B cell (primary cell): ENCODE measurements at regions not wholly inside any gene's neighbourhood (a gene's known extent, or its start where the extent isn't known, plus 50 kb on each side); places are given as distances from the start of the nearest gene placed in this dataset.

Source experiments
- ATAC-seq: fragments of 200-7000 bp; cut with Tn5 transposase; one replicate; pipeline ENCODE4 v1.10.0; 2021; ENCODE audit warnings: low read depth, mild to moderate bottlenecking, moderate number of reproducible peaks, moderate library complexity
- CTCF ChIA-PET: fragments of 350-600 bp; sonication (Branson Sonifier 250); formaldehyde crosslinking; loops from one replicate; lab custom pipeline; 2021; ENCODE audit warnings: antibody characterized with exemption, inconsistent platforms; lab: Charles Lee
- POLR2A ChIA-PET: fragments of 350-600 bp; sonication (Branson Sonifier 250); formaldehyde crosslinking; loops from one replicate; lab custom pipeline; 2021; ENCODE audit warnings: antibody characterized with exemption; lab: Charles Lee
- DNase-seq: peaks from one replicate; pipeline ENCODE4 v3.0.0; 2013
- H2AFZ ChIP-seq: 2 replicates; pipeline ENCODE4 v1.6.1; 2012; ENCODE audit warnings: mild to moderate bottlenecking, low read depth, low read length; ENCODE audit not compliant: insufficient read depth, poor library complexity, severe bottlenecking
- H3K27ac ChIP-seq, 2 donors: 1 replicate in 1 of 2; 2 replicates in 1 of 2; pipeline ENCODE4 v1.5.1; 2012 to 2013; ENCODE audit warnings: low read length in 2 of 2, mild to moderate bottlenecking in 2 of 2, moderate library complexity in 1 of 2
- H3K27me3 ChIP-seq, 4 experiments: fragments of 200-600 bp in 1 of 4; sonication (generic) in 1 of 4; replicated peaks in 1 of 4; 1 replicate in 2 of 4; 2 replicates in 2 of 4; pipeline versions ENCODE4 v1.6.1 to v1.7.0; 2013 to 2016; ENCODE audit warnings: low read length in 3 of 4, mild to moderate bottlenecking in 2 of 4, mixed read lengths in 1 of 4, moderate library complexity in 1 of 4; ENCODE audit not compliant: insufficient read depth in 4 of 4, control insufficient read depth in 3 of 4; ENCODE audit errors: control extremely low read depth in 1 of 4
- H3K36me3 ChIP-seq, 2 experiments: replicated peaks in 1 of 2; 1 replicate in 1 of 2; 2 replicates in 1 of 2; pipeline versions ENCODE4 v1.6.1 to v1.7.1; 2013; ENCODE audit warnings: low read length in 1 of 2; ENCODE audit not compliant: insufficient read depth in 2 of 2, control insufficient read depth in 1 of 2; ENCODE audit errors: control extremely low read depth in 1 of 2, extremely low read depth in 1 of 2
- H3K4me1 ChIP-seq, 2 donors: fragments of 200-600 bp in 1 of 2; sonication (generic) in 1 of 2; 1 replicate in 1 of 2; 2 replicates in 1 of 2; pipeline versions ENCODE4 v1.5.1 to v1.6.1; 2013 to 2017; ENCODE audit warnings: low read length in 2 of 2; ENCODE audit not compliant: control insufficient read depth in 2 of 2, insufficient read depth in 2 of 2
- H3K4me2 ChIP-seq: replicated peaks from 2 replicates; pipeline ENCODE3; 2012; ENCODE audit warnings: mild to moderate bottlenecking, low read depth, low read length; ENCODE audit not compliant: poor library complexity, severe bottlenecking
- H3K4me3 ChIP-seq, 5 experiments: fragments of 200-600 bp in 1 of 5; sonication (generic) in 1 of 5; 1 replicate in 3 of 5; 2 replicates in 2 of 5; pipeline versions ENCODE4 v1.5.1 to v1.7.0; 2011 to 2016; ENCODE audit warnings: low read length in 4 of 5, mild to moderate bottlenecking in 4 of 5, low read depth in 2 of 5, control low read depth in 1 of 5, moderate library complexity in 1 of 5; ENCODE audit not compliant: insufficient read depth in 1 of 5; ENCODE audit errors: control extremely low read depth in 1 of 5, extremely low read depth in 1 of 5
- H3K79me2 ChIP-seq: fragments of 200-600 bp; sonication (generic); one replicate; pipeline ENCODE4 v1.6.0; 2016; ENCODE audit warnings: low read length; ENCODE audit not compliant: control insufficient read depth, insufficient read depth
- H3K9ac ChIP-seq: fragments of 200-600 bp; sonication (generic); 2 replicates; pipeline ENCODE4 v1.6.1; 2017; ENCODE audit warnings: mild to moderate bottlenecking, low read length, moderate library complexity
- H3K9me3 ChIP-seq, 3 donors: one replicate each; pipeline versions ENCODE4 v1.6.1 to v1.7.1; 2013; ENCODE audit warnings: low read length in 2 of 3; ENCODE audit not compliant: control insufficient read depth in 2 of 3, insufficient read depth in 1 of 3; ENCODE audit errors: control extremely low read depth in 1 of 3
- H4K20me1 ChIP-seq: 2 replicates; pipeline ENCODE4 v1.6.0; 2012; ENCODE audit warnings: mild to moderate bottlenecking, low read length; ENCODE audit not compliant: insufficient read depth, control insufficient read depth, poor library complexity, severe bottlenecking
- H3K27ac Mint-ChIP-seq: one replicate; pipeline ENCODE4 v1.8.0; 2021; ENCODE audit warnings: mixed read lengths
- H3K27me3 Mint-ChIP-seq: one replicate; pipeline ENCODE4 v1.8.0; 2021; ENCODE audit warnings: mixed read lengths
- H3K4me1 Mint-ChIP-seq: one replicate; pipeline ENCODE4 v1.8.0; 2021; ENCODE audit warnings: mixed read lengths
- H3K4me3 Mint-ChIP-seq: one replicate; pipeline ENCODE4 v1.8.0; 2021; ENCODE audit warnings: mixed read lengths
- H3K9me3 Mint-ChIP-seq: one replicate; pipeline ENCODE4 v1.8.0; 2022; ENCODE audit warnings: mixed read lengths; ENCODE audit not compliant: insufficient read depth
- EZH2 ChIP-seq: IDR thresholded peaks from 2 replicates; pipeline ENCODE4 v1.6.1; 2012; ENCODE audit warnings: borderline replicate concordance, low read depth, mild to moderate bottlenecking, moderate library complexity, low read length; ENCODE audit not compliant: insufficient read depth, poor library complexity, severe bottlenecking
- WGBS: methylation state at CpG from one replicate; pipeline ENCODE4 v1.1.5; 2013; ENCODE audit warnings: missing lambda C conversion rate; ENCODE audit not compliant: insufficient coverage; 5-methylcytosine and 5-hydroxymethylcytosine counted together
- intact Hi-C: fragments of 100-400 bp; cut with micrococcal nuclease; formaldehyde crosslinking; loops from one replicate; pipeline ENCODE4 v1.10.0; 2022
- TF ChIP-seq, protein P1 (sequence below): fragments of 200-600 bp; IDR thresholded peaks from one replicate; pipeline ENCODE4 v1.8.0; 2022; ENCODE audit warnings: antibody characterized with exemption, mild to moderate bottlenecking

DNA sequence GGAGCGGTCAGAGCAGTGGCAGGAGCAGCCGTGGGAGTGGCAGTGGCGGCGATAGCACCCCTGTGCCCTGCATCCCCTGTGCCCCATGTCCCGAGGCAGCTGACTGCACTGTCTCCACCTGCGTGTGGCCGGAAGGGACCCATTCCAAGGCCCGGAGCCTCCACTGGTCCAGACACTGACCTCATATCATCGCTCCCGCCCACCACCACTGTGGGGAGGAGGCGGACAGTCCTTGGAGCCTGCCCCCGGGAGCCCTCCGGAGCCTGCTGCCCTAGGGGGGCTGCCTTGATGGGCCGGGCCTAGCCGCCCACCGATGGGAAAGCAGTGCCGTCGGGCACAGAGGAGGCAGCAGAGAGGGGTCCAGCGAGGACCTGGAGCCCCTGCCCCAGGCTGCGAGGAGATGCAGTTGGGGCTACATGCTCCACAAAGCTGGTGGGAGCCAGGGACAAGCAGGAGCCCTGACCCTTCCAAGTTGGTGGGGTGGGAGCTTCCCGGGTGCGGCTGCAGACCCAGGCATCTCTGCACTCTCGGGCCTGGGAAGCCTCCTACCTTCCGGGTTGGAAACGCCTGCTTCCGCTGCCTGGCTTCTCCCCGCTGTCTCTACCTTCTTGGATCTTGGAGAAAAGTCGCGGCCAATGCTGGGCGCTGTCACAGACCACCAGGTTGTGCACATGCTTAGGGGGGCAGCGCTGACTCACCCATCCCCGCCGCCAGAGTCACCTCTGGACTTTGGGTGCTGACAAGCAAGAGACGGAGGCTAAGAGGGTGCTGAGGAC, 283.2 kb upstream of the ROBO1 start:
- DNase-seq (no peak), ATAC-seq (no peak)
- Histone ChIP-seq H3K9me3 (peaks cover 0 to 20% (median 0%) of the 10 kb centered on the region in 3 donors), H3K27me3 (no peaks in the 10 kb centered on the region), H3K27ac (no peak overlapping the region), H4K20me1 (no peaks in the 10 kb centered on the region), H3K79me2 (no peaks in the 10 kb centered on the region), H3K4me1 (no peaks in the 10 kb centered on the region), H3K36me3 (no peaks in the 10 kb centered on the region), H3K9ac (no peak overlapping the region), H3K4me2 (no peak overlapping the region), H3K4me3 (no peak overlapping the region), H2AFZ (no peak overlapping the region)
- TF ChIP-seq EZH2, result no peak
- TF ChIP-seq, protein P1, sequence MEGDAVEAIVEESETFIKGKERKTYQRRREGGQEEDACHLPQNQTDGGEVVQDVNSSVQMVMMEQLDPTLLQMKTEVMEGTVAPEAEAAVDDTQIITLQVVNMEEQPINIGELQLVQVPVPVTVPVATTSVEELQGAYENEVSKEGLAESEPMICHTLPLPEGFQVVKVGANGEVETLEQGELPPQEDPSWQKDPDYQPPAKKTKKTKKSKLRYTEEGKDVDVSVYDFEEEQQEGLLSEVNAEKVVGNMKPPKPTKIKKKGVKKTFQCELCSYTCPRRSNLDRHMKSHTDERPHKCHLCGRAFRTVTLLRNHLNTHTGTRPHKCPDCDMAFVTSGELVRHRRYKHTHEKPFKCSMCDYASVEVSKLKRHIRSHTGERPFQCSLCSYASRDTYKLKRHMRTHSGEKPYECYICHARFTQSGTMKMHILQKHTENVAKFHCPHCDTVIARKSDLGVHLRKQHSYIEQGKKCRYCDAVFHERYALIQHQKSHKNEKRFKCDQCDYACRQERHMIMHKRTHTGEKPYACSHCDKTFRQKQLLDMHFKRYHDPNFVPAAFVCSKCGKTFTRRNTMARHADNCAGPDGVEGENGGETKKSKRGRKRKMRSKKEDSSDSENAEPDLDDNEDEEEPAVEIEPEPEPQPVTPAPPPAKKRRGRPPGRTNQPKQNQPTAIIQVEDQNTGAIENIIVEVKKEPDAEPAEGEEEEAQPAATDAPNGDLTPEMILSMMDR, result no peak
- intact Hi-C loops, result no loop called here
- 92% methylated on average over 34 of the region's 34 CpGs for WGBS
- no peaks in the 10 kb centered on the region for H3K9me3 Mint-ChIP-seq
- no peaks in the 10 kb centered on the region for H3K4me1 Mint-ChIP-seq
- POLR2A ChIA-PET, result no interaction called here
- H3K4me3 Mint-ChIP-seq, result no peak overlapping the region
- CTCF ChIA-PET, result no interaction called here
- H3K27ac Mint-ChIP-seq, result no peak overlapping the region
- H3K27me3 Mint-ChIP-seq, result no peaks in the 10 kb centered on the region

DNA sequence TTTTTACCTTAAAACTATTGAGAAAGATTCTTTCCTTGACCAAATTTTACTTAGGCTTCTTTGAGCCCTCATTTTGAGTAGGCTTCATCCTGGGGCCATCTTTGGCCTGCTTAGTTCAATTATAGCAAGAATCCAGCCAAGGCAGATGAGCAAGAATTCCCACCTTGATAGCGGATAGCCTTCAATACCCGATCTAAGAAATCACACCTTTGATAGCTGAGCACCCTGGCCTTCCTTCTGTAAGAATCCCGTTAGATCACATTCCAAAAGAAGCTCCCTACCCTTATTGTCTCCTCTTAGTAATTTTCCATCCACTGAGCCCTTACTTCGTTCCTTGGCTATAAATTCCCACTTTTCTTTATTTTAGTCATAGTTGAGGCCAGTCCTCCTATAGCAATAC, 275.4 kb upstream of the ROBO1 start:
- H3K4me3 Mint-ChIP-seq, result no peak overlapping the region
- WGBS, result 94% methylated on average over 3 of the region's 4 CpGs
- CTCF ChIA-PET, result no interaction called here
- no peak overlapping the region for H3K4me3 ChIP-seq
- H3K27ac ChIP-seq, result no peak overlapping the region
- no peak overlapping the region for H3K9ac ChIP-seq
- ATAC-seq (no peak), DNase-seq (no peak)
- no peak overlapping the region for H3K27ac Mint-ChIP-seq
- no peaks in the 10 kb centered on the region for H3K4me1 ChIP-seq
- intact Hi-C loops, result no loop called here
- no peak overlapping the region for H2AFZ ChIP-seq
- POLR2A ChIA-PET, result no interaction called here
- H4K20me1 ChIP-seq, result no peaks in the 10 kb centered on the region
- no peaks in the 10 kb centered on the region for H3K27me3 ChIP-seq
- no peaks in the 10 kb centered on the region for H3K4me1 Mint-ChIP-seq
- no peaks in the 10 kb centered on the region for H3K27me3 Mint-ChIP-seq
- no peaks in the 10 kb centered on the region for H3K79me2 ChIP-seq
- TF ChIP-seq EZH2, result no peak
- TF ChIP-seq, protein P1, result no peak
- H3K36me3 ChIP-seq, result no peaks in the 10 kb centered on the region
- peaks cover 0 to 6% (median 0%) of the 10 kb centered on the region in 3 donors for H3K9me3 ChIP-seq
- H3K4me2 ChIP-seq, result no peak overlapping the region
- no peaks in the 10 kb centered on the region for H3K9me3 Mint-ChIP-seq
